AG04449 (cell line): ENCODE measurements at regions not wholly inside any gene's neighbourhood (a gene's known extent, or its start where the extent isn't known, plus 50 kb on each side); places are given as distances from the start of the nearest gene placed in this dataset.
A peak's percentile ranks its signal among the peaks of the same experiment; 100 is the strongest.

Experiments used
- CTCF ChIA-PET: fragments of 350-600 bp; formaldehyde crosslinking; extraction: SDS; loops from one replicate; lab custom pipeline; 2021; ENCODE audit warnings: antibody characterized with exemption; lab: Yijun Ruan, JAX
- POLR2A ChIA-PET: fragments of 400-600, 350-600 bp; formaldehyde crosslinking; extraction: SDS; loops from one replicate; lab custom pipeline; 2020; ENCODE audit warnings: antibody characterized with exemption, inconsistent platforms; lab: Yijun Ruan, JAX
- DNase-seq: peaks from one replicate; pipeline ENCODE4 v3.0.0-alpha.2; 2010; ENCODE audit warnings: low read depth, low spot score
- H3K4me3 ChIP-seq: 2 replicates; pipeline ENCODE4 v1.5.1; 2011; ENCODE audit warnings: low read depth, mild to moderate bottlenecking, control low read depth, low read length
- CTCF ChIP-seq: IDR thresholded peaks from one replicate; pipeline ENCODE4 v1.5.1; 2011; ENCODE audit warnings: mild to moderate bottlenecking, moderate library complexity, low read length, control low read depth, inconsistent platforms; ENCODE audit not compliant: insufficient read depth; ENCODE audit errors: missing control alignments

GRCh38 chr4:121221608-121222007, 57.5 kb upstream of the TNIP3 start:
- DNase-seq: no peak
- POLR2A ChIA-PET: no interaction called here
- no peak overlapping the region for H3K4me3 ChIP-seq
- CTCF ChIA-PET: interaction anchor here (1.0 to 3.2 kb wide), 2 partner anchors 29 to 31 kb away, joined by 3 to 10 read pairs; no protein-coding TSS in a partner anchor
- TF ChIP-seq CTCF: no peak

- no peak overlapping the region for H3K4me3 ChIP-seq
- TF ChIP-seq CTCF: no peak
- no peak for DNase-seq
- CTCF ChIA-PET: interaction anchor here (3.2 kb wide), 1 partner anchor 29 kb away, joined by 10 read pairs; no protein-coding TSS in a partner anchor
- POLR2A ChIA-PET: no interaction called here
Measured at GRCh38 chr4:121221201-121221600, 57.1 kb upstream of the TNIP3 start.

- ChIA-PET CTCF (no interaction called here), POLR2A (no interaction called here)
- H3K4me3 ChIP-seq: no peak overlapping the region
- DNase-seq: no peak
- TF ChIP-seq CTCF: no peak
Measured at GRCh38 chr4:121220698-121221097, 56.6 kb upstream of the TNIP3 start.

GRCh38 chr4:121219227-121219626, 55.1 kb upstream of the TNIP3 start:
- DNase-seq: no peak
- ChIA-PET CTCF (interaction anchor here (1.2 kb wide), 1 partner anchor 27 kb away, joined by 5 read pairs; no protein-coding TSS in a partner anchor), POLR2A (no interaction called here)
- H3K4me3 ChIP-seq: no peak overlapping the region
- no peak for TF ChIP-seq CTCF

- DNase-seq: peak; percentile 23
- no peak overlapping the region for H3K4me3 ChIP-seq
- ChIA-PET POLR2A (no interaction called here), CTCF (no interaction called here)
- no peak for TF ChIP-seq CTCF
Measured at GRCh38 chr4:121217351-121217750, 53.2 kb upstream of the TNIP3 start.

- ChIA-PET CTCF (interaction anchor here (1.5 kb wide), 1 partner anchor 24 kb away, joined by 7 read pairs; no protein-coding TSS in a partner anchor), POLR2A (no interaction called here)
- no peak for DNase-seq
- H3K4me3 ChIP-seq: no peak overlapping the region
- no peak for TF ChIP-seq CTCF
Measured at GRCh38 chr4:121216461-121216860, 52.3 kb upstream of the TNIP3 start.
